Fibroblast of peridontal ligament (primary cell): ENCODE measurements at regions not wholly inside any gene's neighbourhood (a gene's known extent, or its start where the extent isn't known, plus 50 kb on each side); places are given as distances from the start of the nearest gene placed in this dataset.

ENCODE experiments used
- DNase-seq: peaks from one replicate; pipeline ENCODE4 v3.0.0-alpha.2; 2010; ENCODE audit errors: extremely low read depth

DNA sequence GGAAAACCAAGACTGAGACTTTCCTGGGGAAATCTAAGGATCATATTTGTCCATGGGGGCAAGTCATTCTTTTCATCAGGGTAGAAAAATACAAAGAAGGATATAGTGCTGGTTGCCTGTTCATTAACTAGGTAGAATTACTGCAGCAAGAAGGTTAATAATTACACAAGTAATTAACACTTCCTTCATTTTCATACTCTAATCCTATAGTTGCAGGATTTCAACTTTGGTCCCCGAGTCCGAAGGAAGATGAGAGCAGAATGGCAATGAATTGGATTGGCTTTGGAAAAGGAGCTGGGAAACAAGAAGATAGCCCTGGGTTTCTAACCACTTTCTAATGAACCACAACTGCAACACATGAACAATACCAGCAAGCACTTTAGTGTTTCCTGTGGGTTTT, 199.2 kb upstream of the ESRRG start:
- no peak for DNase-seq

DNA sequence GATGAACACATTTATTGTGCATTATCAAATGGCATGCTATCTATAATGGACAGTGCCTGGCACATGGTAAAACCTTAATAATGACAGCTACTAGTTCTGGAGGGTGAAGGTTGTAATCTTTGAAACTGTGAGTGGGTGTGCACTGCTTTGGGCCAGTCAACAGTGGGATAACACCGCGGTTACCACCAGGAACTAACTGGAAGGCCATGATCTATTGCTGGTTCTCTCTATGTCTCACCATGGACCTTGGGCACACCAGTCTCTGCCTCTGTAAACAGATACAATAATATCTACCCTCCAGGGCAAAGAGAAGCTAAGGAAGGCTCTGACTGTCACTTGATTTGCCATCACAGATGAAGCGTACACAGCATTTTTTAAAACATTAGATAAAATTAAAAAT, 198.6 kb upstream of the ESRRG start:
- no peak for DNase-seq

DNA sequence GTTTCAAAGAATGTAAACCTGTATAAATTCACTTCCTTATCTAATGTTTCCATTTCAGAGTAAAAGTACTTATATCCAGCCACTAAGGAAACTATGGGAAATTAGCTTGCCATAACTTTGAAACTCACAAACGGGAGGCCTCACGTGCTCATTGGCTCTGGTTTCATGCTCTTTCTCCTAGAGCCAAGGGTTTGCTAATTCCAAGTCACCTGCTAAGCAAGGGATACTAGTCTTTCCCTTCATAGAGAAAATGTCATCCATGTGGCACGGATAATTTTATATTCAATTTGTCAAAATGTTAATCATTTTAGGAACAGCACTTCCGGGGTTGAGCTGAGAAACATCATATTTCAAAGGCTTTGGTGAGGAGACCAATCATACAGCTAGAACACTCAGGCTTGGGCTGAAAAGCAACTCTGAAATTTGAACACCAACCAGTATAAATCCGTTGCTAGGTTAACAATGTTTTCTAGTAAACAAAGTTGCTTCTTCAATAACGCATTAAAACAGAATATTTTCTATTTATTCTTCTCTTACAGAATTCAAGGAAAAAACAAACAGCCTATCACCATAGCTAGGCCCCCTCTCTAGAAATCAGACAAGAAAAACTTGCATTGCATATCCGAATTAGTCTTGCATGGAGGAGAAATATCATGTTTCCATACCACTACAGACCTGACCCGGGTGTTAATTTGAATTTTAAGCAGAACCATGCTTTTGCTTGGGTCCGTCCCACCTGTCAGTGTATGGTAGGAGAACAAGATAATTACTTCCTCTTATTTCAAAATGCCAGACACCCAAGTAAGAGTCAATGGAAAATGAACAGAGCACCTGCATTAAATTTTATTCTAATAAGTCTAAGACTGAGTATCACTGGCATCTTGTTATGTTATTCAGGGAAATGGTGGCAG, 196.1 kb upstream of the ESRRG start:
- DNase-seq = no peak

DNA sequence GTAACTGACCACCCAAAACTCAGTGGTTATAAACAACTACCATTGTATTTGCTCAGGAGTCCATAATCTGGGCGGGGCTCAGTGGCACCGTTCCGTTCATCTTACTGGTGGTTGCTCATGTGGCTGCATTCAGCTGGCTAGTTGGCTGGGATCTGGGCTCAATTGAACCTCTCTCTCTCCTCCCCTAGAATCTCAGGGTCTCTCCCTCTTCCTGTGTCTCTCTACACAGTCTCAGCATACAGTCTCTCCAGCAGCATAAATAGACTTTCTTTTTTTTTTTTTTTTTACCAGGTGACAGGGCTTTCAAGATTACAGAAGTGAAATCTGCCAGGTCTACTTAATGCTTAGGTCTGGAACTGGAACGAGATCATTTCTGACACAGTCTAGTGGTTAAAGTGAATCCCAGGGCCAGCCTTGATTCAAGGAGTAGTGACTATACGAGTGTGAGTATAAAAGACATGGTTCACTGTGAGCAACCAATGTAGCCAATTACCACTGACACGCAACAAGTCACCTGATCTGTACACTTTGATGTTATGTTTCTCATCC, 193.7 kb upstream of the ESRRG start:
- no peak for DNase-seq

DNA sequence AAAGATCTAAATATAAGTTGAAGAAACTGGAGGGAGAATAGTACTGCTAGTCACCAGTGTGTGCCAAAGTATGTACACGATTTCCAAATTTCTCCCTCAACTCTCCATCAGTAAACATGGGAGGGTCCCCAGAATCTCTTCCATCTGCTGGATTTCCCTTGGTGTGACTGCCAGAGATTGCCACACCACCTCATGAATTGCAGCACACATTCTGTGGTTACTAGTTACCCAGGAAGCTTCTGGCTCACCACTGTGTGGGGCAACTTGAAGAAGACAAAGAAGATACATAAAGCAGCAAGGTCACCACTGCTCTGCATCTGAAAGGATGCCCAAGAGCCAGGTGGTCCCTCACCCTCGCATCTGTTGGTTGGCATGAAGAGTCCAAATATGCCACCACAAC, 191.7 kb upstream of the ESRRG start:
- DNase-seq = no peak

DNA sequence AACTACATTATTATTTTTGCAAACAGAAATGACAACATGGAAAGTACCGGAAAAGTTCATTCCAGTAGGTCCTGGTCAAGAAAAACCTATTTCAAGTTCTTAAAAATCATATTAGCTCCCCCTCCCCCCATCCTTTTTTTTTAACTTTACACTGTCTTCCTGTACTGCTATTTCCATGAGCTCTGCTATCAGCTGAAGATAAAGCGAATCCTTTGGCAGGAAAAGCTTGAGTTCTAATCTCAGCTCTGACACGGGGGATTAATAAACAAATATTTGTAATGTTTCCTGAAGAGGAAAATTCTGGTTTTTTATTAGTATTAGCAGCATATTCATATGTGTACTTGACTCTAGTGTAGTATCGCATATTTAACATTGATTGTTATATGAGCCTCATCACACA, 190.7 kb upstream of the ESRRG start:
- no peak for DNase-seq

DNA sequence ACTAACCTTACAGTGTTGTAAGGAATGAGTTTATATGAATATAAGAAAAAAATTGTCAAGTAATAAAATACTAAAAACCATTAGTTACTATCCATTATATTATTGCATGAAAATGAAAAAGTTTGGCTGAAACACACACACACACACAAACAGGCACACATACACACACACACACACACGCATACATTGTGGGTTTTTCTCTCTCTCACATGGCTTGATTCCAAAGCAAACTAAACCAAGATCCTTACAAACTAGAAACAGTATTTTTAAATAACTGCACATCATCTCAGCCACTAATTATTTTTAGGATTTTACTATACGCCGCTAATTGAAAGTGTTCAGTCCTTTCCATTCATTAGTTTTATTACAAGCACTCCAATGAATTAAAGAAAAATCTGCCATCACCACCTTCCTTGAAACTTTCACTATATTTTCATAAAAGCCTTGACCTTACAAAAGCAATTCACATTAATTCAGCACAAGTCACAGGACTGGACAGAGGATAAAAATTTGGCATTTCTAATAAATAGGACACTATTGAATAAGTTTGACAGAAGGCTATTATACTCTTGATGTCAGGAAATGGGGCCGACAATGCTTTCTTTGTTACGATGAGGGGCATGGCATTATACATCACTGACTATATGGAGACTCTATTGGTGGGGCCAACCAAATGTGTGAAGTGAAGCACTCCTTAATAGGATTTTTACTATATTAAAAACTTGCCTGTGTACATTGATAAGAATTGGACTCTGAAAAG, 187.0 kb upstream of the ESRRG start:
- no peak for DNase-seq

DNA sequence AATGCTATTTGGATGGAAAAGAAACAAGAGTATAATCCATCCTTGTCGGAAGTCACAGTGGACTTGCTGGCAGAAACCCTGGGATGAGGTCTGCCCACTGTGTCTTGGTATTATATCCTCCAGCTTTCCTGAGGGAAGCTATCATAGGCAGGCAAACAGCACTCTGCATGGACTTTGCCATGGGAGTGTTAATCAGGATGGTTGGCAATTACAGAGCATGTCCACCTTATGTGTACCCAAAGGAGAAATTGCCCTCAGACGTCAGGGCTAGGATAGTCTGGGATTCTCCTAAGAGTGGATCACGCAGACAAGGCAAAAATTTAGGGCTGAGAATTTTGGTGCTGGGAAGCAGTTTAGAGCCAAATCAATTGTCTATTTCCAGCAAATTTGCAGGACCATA, 184.9 kb upstream of the ESRRG start:
- DNase-seq = no peak

DNA sequence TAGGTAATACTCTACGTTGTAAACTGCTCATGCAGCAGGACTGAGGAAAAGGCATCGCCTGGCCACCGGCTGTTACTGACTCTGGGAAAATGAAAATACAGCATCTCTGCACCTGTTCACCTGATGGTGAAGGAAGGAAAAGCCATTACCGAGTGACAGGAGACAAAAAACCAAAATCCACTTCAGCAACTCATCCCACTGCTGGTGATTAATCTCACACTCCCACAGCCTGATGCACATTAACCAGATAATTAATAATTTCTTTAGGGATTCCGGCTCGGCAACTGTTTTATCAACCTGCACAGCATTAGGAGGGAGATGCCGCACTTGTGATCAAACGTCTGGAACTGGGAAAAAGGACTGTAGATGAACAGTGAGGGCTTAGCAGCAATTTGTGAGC, 183.9 kb upstream of the ESRRG start:
- DNase-seq = no peak

DNA sequence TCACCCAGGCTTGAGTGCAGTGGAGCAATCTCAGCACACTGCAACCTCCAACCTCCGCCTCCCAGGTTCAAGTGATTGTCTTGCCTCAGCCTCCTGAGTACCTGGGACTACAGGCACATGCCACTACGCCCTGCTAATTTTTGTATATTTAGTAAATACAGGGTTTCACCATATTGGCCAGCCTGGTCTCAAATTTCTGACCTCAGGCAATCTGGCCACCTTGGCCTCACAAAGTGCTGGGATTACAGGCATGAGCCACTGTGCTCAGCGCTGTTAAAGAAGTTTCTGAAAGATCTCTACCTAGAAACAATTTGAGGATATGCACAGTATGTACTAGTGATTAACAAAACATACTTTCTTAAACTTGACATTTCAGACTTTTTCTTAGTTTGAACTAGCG, 182.6 kb upstream of the ESRRG start:
- no peak for DNase-seq

DNA sequence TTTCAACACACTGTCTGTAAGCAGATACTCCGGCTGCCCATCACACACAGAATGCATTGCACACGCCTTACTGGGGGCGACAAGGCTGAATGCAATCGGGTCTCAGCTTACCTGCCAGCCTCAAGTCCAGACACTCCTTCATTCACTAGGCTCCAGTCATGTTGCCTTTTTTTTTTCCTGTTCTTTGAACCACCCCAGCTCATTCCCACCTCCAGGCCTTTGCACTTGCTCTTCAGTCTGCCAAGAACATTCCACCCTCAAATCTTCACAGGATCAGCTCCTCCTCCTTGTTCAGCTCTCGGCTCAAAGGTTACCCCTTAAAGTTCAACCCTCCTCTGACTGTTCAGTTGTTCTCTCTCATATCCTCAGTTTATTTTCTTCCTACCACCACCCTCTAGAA, 181.9 kb upstream of the ESRRG start:
- no peak for DNase-seq

DNA sequence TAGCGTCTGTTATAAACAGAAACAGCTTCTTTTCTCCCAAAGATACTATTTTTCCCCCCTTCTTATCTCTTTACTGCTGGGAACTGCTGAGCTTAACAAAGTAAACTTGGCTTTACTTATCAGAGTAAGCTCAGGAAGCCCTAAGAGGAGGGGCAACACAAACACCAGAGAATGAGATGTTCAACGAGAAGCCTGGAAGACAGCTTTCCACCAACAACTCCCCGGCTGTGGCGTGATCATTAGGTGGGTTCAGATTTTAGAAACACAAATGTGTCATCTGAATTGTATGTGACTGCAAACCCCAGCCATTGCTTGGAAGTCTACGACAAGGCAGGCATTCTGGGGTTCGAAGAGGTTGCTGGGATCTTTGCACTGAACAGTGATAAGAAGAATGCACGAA, 181.2 kb upstream of the ESRRG start:
- DNase-seq = no peak

DNA sequence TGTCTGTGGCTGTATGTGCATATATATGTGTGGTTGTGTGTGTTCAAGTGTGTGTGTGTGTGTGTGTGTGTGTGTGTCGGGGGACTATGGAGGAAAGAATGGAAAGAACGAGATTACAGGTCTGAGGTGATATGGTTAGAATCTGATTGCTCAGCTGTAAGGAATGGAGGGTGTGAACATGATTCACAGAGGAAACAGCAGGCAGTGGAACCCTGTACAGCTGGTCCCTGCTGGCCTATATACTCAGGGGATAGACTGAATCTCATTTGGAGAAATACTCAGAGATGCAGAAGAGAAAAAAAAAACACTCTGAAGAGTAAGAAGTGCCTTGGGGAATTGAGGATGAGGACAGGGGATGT, 180.1 kb upstream of the ESRRG start:
- DNase-seq = no peak

DNA sequence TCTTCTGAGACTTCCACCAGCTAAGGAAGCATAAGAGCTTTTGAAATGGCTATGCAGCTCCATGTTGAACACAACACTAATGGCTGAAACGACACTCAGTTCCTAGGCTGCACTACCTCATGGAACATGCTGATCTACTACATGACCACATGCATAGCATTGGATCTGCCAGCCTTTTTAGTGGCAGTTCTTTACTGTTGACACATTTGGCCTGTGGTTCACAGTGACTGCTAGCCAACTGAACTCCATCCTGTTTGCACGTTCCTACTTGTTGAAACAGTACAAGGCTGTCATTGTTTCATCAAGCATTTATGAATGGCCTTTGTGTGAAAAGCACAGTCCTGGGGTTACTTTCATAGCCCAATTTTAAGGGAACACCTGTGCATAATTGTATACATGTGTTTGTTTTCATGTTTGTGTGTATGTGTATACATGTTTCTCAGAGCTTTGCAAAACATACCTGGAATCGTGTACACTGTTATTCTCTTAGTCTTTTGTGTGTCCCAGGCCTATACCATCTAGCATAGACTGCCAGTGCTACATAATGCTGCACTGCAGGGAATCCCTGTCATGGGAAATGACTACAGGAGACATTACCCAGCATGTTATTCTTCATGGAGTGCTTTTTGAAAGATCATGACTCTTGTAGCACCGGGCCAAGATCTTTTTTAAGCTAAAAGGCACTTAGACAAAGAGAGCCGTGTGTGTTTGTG, 179.6 kb upstream of the ESRRG start:
- no peak for DNase-seq

DNA sequence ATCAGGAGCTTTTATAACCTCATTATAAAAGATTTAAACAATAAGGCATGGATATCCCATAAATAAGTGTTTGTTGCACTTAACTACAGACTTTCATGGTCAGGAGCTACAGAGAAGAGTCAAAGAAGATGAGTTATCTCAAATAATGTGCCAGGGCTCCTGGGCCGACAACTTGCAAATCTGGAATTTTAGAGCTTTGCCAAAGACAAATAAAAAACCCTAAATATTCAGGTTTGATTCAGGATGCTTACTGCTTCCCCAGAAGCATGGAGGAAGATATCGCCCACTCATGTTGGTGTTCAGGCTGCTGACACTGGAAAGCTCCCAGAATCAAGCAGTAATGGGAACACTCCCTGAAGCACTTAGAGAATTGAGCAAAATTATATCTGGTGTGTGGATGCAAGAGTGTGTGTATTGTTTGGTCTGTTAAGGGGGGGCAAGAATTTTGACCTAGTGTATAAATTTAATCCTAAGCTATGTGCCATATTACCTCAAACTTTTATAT, 176.9 kb upstream of the ESRRG start:
- no peak for DNase-seq

DNA sequence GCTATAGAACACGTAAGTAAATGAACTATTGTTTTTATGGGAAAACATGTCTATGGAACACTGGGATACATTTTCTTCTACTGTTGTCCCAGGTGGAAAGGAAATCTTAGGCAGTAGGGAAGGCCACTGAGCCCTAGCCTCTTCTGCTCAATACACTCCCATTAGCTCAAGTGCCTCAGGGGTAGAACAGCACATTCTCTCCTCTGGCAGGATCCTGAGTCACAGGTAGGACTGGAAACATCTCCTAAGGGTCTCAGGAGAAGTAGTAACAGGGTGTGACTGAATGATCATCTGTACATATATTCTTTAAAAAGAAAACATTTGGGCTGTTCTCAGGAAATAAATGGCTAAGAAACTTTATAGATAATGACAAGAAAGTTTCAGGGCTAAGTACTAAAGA, 175.6 kb upstream of the ESRRG start:
- no peak for DNase-seq

DNA sequence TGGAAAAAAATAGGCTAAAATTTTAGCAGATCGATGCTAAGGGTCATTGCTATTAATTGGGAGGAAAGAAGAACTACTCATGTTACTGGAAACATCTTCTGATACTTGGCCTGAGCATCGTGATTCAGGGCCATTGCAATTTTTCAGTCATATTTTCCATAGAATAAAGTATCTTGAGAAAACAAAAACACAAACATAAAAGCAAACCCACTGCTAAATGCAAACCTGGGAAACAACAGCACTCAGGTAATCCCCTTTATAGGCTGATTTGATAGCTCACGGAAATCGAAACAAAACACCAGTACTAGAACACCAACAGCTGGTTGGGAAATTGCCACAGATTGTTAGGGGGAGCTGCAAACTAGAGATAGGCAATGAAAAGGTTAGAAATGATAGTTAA, 172.9 kb upstream of the ESRRG start:
- no peak for DNase-seq

DNA sequence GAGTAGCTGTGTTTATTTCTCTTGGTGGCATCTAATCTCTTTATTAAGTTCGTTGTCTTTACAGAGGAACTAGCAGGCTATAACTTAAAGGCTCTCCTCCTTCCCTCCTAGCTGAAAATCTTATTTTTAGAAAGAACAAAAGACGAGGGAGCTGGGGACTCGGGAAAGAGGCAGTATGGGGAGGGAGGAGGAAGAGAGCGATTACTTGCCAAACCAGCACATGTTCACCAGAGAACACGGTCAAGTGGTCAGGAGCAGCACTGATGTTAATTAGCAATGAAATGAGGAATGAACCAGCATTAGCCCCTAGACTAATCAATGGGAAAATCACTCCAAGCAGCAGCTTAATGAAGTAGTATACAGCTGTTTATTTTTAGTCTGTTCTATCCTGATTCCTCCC, 171.3 kb upstream of the ESRRG start:
- no peak for DNase-seq

DNA sequence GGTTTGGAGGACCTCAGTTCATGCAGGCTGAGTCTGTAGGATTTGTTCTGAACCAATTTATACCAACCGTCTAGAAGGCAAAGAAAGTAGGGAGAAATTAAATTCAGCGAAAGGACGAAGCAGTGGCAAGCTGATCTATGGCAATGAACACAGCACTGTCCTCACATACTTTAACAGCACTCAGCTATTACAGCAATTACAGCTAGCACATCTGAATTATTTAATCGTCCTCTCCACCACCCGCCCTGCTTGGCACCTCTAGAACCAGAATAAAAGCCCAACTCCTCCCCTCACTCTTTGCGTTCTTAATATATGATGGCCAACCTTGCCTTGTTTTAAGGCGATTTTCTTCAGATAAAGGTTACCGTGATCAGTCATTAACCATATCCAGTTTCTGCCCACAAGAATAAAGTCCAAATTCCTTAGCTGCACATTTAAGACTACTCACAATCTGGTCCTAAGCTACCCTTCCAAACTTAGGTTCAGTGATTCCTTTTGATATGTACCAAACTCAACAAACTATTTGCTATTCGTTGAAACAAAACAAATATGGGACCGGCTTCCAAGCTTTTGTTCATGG, 169.4 kb upstream of the ESRRG start:
- DNase-seq = no peak

DNA sequence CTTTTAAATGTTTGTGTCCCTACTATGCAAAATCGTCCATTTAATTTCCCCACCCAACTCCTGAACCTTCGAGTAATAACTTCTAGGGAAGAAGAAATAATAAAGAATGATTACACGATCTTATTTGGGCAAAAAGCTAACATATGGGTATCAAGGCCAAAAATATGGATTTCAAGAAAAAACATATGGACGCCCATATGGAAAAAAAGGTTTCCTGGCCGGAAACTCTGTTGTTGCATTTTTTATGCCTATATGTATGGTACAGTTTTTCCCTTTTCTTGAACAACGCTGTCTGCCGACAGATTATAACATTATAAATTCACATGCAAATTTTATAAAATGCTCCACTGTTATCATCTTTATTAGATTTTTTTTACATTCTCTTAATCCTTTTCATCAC, 167.6 kb upstream of the ESRRG start:
- no peak for DNase-seq

DNA sequence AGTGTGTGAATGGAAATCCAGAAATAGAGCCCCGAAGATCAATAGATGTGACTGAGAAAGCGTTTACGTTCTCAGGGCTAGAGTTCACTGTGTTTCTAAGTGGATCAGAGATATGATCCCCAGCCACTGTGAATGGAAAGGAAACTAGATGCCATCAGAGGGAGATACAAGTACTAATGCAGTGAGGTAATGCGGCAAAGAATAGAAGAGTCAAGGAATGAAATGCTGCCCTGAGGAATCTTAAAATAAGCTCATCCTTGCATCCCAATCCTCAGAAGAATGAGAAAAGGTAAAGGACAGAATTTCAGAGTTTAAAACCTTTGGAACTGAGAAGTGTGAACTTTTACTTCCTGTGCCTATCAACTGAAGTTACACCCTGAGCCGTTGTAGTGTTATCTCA, 165.5 kb upstream of the ESRRG start:
- no peak for DNase-seq

DNA sequence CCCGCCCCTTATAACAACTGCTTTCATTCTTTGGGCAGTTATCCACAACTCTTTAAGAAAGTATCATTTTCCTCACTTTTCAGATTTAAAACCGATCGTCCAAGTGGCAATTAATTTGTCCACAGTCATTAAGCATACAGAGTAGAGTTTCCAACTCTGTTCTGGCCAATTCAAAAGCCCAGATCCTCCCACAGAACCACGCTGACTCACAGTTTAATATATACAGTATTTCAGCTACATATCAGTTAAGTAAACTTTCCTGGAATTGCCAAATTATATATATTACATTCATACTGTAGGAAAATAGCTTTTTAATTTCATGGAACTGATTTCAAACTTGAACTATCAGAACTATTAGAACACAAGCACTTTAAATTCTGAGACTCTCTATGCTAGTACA, 163.8 kb upstream of the ESRRG start:
- DNase-seq = no peak
